ENCODE measurements at regions not wholly inside any gene's neighbourhood (a gene's known extent, or its start where the extent isn't known, plus 50 kb on each side); places are given as distances from the start of the nearest gene placed in this dataset.
"Not testable (repeated sequence)": the region's sequence is repeated elsewhere in the genome, so short reads cannot be mapped to it uniquely, and the experiment has no call there.

DNA sequence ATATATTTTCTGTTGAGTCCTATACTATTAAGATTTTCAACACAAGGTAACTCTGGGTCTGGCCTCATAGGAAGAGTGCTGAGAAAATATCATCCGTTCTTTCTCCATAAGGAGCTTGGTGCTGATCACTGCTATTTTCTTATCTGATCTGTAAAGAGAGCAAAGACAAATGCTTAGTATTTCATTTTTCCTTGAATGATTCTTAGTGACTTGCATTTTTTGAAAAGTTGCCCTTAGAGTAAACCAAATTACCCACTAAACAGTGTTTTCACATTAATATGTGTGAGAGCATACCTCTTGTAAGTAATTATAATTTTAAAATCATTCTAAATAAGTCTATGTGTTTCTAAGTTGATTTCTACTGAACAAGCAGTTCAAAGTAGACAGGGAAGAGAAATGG lies 121.3 kb upstream of the CTSV start:
- TF ChIP-seq, protein P1, sequence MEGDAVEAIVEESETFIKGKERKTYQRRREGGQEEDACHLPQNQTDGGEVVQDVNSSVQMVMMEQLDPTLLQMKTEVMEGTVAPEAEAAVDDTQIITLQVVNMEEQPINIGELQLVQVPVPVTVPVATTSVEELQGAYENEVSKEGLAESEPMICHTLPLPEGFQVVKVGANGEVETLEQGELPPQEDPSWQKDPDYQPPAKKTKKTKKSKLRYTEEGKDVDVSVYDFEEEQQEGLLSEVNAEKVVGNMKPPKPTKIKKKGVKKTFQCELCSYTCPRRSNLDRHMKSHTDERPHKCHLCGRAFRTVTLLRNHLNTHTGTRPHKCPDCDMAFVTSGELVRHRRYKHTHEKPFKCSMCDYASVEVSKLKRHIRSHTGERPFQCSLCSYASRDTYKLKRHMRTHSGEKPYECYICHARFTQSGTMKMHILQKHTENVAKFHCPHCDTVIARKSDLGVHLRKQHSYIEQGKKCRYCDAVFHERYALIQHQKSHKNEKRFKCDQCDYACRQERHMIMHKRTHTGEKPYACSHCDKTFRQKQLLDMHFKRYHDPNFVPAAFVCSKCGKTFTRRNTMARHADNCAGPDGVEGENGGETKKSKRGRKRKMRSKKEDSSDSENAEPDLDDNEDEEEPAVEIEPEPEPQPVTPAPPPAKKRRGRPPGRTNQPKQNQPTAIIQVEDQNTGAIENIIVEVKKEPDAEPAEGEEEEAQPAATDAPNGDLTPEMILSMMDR (IDR thresholded peaks at IDR 0.05), result no peak
- Mint-ChIP-seq H3K27me3 (peaks cover 2% of the 10 kb centered on the region), H3K27ac (no peak overlapping the region), H3K9me3 (no peaks in the 10 kb centered on the region), H3K4me3 (no peak overlapping the region), H3K36me3 (ENCODE audit: low read depth) (no peaks in the 10 kb centered on the region), H3K4me1 (no peaks in the 10 kb centered on the region)
- ChIA-PET POLR2A (no interaction called here), CTCF (no interaction called here)
- intact Hi-C loops (cut with micrococcal nuclease), result no loop called here
- DNase-seq (no peak), ATAC-seq (ENCODE audit: low read depth) (no peak)

DNA sequence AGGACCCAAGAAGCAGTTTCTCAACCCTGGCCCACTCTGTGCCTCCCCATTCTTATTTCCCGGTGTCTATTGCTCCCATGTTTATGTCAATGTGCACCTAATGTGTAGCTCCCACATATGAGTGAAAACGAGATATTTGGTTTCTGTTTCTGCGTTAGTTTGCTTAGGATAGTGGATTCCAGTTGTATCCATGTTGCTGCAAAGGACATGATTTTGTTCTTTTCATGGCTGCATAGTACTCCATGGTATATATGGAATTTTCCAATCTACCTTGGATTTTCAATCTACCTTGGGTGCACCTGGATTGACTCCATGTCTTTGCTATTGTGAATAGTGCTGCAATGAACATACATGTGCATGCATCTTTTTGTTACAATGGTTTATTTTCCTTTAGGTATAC lies 119.8 kb upstream of the CTSV start:
- H3K4me1 Mint-ChIP-seq; H3K36me3 Mint-ChIP-seq (ENCODE audit: low read depth); H3K9me3 Mint-ChIP-seq; intact Hi-C loops (cut with micrococcal nuclease); CTCF ChIA-PET; H3K4me3 Mint-ChIP-seq; H3K27me3 Mint-ChIP-seq; ATAC-seq (ENCODE audit: low read depth); DNase-seq; H3K27ac Mint-ChIP-seq; POLR2A ChIA-PET: not testable (repeated sequence)

DNA sequence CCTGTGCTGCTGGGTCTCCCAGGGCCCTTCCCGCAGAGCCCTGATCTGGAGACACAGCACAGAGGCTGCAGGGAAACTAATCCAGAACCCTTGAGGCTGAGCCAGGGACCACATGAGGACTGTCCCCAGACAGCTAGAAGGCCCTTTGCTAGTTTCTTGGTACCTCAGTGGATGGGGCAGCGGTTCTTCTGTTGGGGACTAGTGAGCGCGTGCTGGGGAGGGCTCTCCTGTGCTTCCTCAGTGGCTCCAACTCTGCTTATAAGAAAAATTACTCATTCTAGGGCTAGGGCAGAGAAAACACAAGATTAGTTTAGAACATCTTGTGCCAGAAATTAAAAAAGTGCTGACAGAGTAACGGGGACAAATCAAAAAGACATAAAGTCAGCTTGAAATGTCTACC lies 116.5 kb upstream of the CTSV start:
- H3K9me3 Mint-ChIP-seq; H3K4me3 Mint-ChIP-seq; ATAC-seq (ENCODE audit: low read depth); POLR2A ChIA-PET; H3K36me3 Mint-ChIP-seq (ENCODE audit: low read depth); intact Hi-C loops (cut with micrococcal nuclease); H3K27me3 Mint-ChIP-seq; H3K27ac Mint-ChIP-seq; CTCF ChIA-PET; H3K4me1 Mint-ChIP-seq; DNase-seq: not testable (repeated sequence)

DNA sequence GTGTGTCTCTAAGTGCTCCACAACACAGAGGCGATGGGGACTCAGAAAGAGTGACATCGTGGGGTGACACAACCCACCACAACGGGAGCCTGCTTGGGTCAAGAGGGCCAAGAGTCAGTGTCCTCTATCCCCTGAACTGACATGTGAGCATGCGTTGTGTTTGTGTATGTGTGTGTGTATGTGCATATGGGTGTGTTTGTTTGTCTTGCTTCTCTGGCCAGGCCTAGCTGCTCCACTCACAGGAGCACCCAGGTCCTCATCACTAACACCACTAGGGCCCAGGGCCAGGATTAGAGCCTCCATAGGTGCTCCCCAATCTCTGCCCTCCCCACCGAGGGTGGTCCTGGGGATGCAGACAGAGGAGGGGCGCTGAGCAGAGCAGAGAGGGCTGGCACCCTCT lies 115.0 kb upstream of the CTSV start:
- CTCF ChIA-PET, result no interaction called here
- H3K4me1 Mint-ChIP-seq, result no peaks in the 10 kb centered on the region
- DNase-seq, result no peak
- no peaks in the 10 kb centered on the region for H3K27me3 Mint-ChIP-seq
- ATAC-seq (ENCODE audit: low read depth), result no peak
- no peak overlapping the region for H3K4me3 Mint-ChIP-seq
- TF ChIP-seq, protein P1 (IDR thresholded peaks at IDR 0.05), result no peak
- POLR2A ChIA-PET, result no interaction called here
- no peaks in the 10 kb centered on the region for H3K36me3 Mint-ChIP-seq (ENCODE audit: low read depth)
- intact Hi-C loops (cut with micrococcal nuclease), result no loop called here
- no peak overlapping the region for H3K27ac Mint-ChIP-seq
- no peaks in the 10 kb centered on the region for H3K9me3 Mint-ChIP-seq

DNA sequence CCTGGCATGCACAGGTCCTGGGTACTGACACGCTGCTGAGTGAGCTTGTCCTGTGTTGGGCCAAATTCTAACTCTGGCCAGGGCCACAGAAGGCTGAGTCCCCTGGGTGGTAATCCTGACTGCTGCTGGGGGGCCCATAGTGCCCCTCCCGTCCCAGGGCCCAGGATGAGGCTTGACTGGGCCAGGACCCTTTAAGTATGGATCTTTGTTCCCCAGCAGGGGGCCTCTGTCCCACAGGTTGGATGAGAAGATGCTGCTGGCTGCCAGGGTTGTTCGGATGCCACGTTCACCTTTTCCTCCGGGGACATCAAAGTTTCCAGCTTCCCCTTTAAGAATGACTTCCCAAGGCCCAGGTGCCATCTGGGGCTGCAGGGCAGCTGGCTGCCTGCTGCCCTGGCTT lies 114.2 kb upstream of the CTSV start:
- POLR2A ChIA-PET; intact Hi-C loops (cut with micrococcal nuclease); DNase-seq; ATAC-seq (ENCODE audit: low read depth); H3K27ac Mint-ChIP-seq; H3K4me1 Mint-ChIP-seq; H3K9me3 Mint-ChIP-seq; H3K4me3 Mint-ChIP-seq; H3K27me3 Mint-ChIP-seq; H3K36me3 Mint-ChIP-seq (ENCODE audit: low read depth); CTCF ChIA-PET: not testable (repeated sequence)

- POLR2A ChIA-PET, CTCF ChIA-PET: not testable (repeated sequence)
These were observed 111.5 kb upstream of the CTSV start for GRCh38 chr9:97150471-97150870.

DNA sequence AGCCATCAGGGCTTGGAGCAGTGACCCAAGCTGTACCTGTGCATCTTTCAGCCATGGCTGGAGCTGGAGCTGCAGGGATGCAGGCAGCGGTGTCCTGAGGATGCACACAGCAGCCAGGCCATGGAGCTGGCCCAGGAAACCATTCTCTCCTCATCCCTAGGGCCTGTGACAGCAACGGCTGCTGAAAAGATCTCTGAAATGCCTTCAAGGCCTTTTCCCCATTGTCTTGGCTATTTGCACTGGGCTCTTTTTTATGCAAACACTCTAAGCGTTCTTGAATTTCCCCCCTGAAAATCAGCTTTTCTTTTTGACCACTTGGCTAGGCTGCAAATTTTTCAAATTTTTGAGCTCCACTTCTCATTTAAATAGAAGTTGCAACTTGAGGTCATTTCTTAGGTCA lies 109.5 kb upstream of the CTSV start:
- H3K27me3 Mint-ChIP-seq; CTCF ChIA-PET; H3K4me3 Mint-ChIP-seq; ATAC-seq (ENCODE audit: low read depth); POLR2A ChIA-PET; H3K9me3 Mint-ChIP-seq; H3K27ac Mint-ChIP-seq; H3K36me3 Mint-ChIP-seq (ENCODE audit: low read depth); intact Hi-C loops (cut with micrococcal nuclease); DNase-seq: not testable (repeated sequence)
- peaks cover 11% of the 10 kb centered on the region for H3K4me1 Mint-ChIP-seq

More at GRCh38 chr9:97150471-97150870, 111.5 kb upstream of the CTSV start:
- H3K36me3 Mint-ChIP-seq (ENCODE audit: low read depth); ATAC-seq (ENCODE audit: low read depth); H3K9me3 Mint-ChIP-seq; DNase-seq; H3K4me3 Mint-ChIP-seq; intact Hi-C loops (cut with micrococcal nuclease); H3K4me1 Mint-ChIP-seq; H3K27ac Mint-ChIP-seq; H3K27me3 Mint-ChIP-seq: not testable (repeated sequence)

- H3K27ac Mint-ChIP-seq; H3K4me3 Mint-ChIP-seq; H3K27me3 Mint-ChIP-seq; DNase-seq; H3K36me3 Mint-ChIP-seq (ENCODE audit: low read depth); intact Hi-C loops (cut with micrococcal nuclease); ATAC-seq (ENCODE audit: low read depth); H3K9me3 Mint-ChIP-seq; CTCF ChIA-PET; POLR2A ChIA-PET: not testable (repeated sequence)
- peaks cover 11% of the 10 kb centered on the region for H3K4me1 Mint-ChIP-seq
These were observed 106.7 kb upstream of the CTSV start for GRCh38 chr9:97145680-97146079.
